Hepatocyte (in vitro differentiated cells): ENCODE measurements at regions not wholly inside any gene's neighbourhood (a gene's known extent, or its start where the extent isn't known, plus 50 kb on each side); places are given as distances from the start of the nearest gene placed in this dataset.
A peak's percentile ranks its signal among the peaks of the same experiment; 100 is the strongest.

ENCODE experiments used
- DNase-seq: peaks from one replicate; pipeline ENCODE4 v3.0.0-alpha.2; 2016; ENCODE audit warnings: low spot score
- H2AFZ ChIP-seq: fragments of 200-600 bp; sonication (generic); 2 replicates; pipeline ENCODE4 v1.6.0; 2016; ENCODE audit warnings: antibody characterized with exemption, mild to moderate bottlenecking
- H3K27ac ChIP-seq: fragments of 200-600 bp; sonication (generic); 2 replicates; pipeline ENCODE4 v1.5.1; 2016; ENCODE audit warnings: mild to moderate bottlenecking
- H3K27me3 ChIP-seq: fragments of 200-600 bp; sonication (generic); 2 replicates; pipeline ENCODE4 v1.6.1; 2016
- H3K36me3 ChIP-seq: fragments of 200-600 bp; sonication (generic); replicated peaks from 2 replicates; pipeline ENCODE4 v1.5.1; 2016; ENCODE audit warnings: low read depth; ENCODE audit not compliant: insufficient read depth
- H3K4me1 ChIP-seq: fragments of 200-600 bp; sonication (generic); 2 replicates; pipeline ENCODE4 v1.5.1; 2016; ENCODE audit warnings: mild to moderate bottlenecking, moderate library complexity; ENCODE audit not compliant: insufficient read depth
- H3K4me2 ChIP-seq: fragments of 200-600 bp; sonication (generic); 2 replicates; pipeline ENCODE4 v1.6.0; 2016
- H3K4me3 ChIP-seq: fragments of 200-600 bp; sonication (generic); 2 replicates; pipeline ENCODE4 v1.5.1; 2016; ENCODE audit warnings: mild to moderate bottlenecking
- H3K79me2 ChIP-seq: fragments of 200-600 bp; sonication (generic); 2 replicates; pipeline ENCODE4 v1.6.0; 2017; ENCODE audit warnings: mild to moderate bottlenecking
- H3K9me2 ChIP-seq: fragments of 200-600 bp; sonication (generic); replicated peaks from 2 replicates; pipeline ENCODE4 v1.6.0; 2017; ENCODE audit warnings: mild to moderate bottlenecking; ENCODE audit not compliant: insufficient read depth
- H3K9me3 ChIP-seq: fragments of 200-600 bp; sonication (generic); 2 replicates; pipeline ENCODE4 v1.5.1; 2016; ENCODE audit warnings: low read depth, mild to moderate bottlenecking
- H4K20me1 ChIP-seq: fragments of 200-600 bp; sonication (generic); 2 replicates; pipeline ENCODE4 v1.6.0; 2016; ENCODE audit warnings: mild to moderate bottlenecking; ENCODE audit not compliant: insufficient read depth, poor library complexity, severe bottlenecking
- CTCF ChIP-seq: fragments of 200-600 bp; sonication (generic); IDR thresholded peaks from 2 replicates; pipeline ENCODE4 v1.5.1; 2016; ENCODE audit warnings: antibody characterized with exemption, mild to moderate bottlenecking; ENCODE audit not compliant: poor library complexity
- EZH2 ChIP-seq: fragments of 200-600 bp; sonication (generic); IDR thresholded peaks from 2 replicates; pipeline ENCODE4 v1.6.1; 2016; ENCODE audit warnings: antibody characterized with exemption, mild to moderate bottlenecking, borderline replicate concordance
- EZH2phosphoT487 ChIP-seq: fragments of 200-600 bp; sonication (generic); IDR thresholded peaks from one replicate; pipeline ENCODE4 v1.6.1; 2018; ENCODE audit warnings: antibody characterized with exemption, mild to moderate bottlenecking, low read depth, moderate library complexity; ENCODE audit not compliant: unreplicated experiment, severe bottlenecking
- WGBS: methylation state at CpG from one replicate; pipeline ENCODE4 v1.1.6; 2016; ENCODE audit warnings: low lambda C conversion rate; ENCODE audit errors: missing lambda C conversion rate; 5-methylcytosine and 5-hydroxymethylcytosine counted together

- WGBS: 49% methylated on average over 3 of the region's 3 CpGs
- H3K4me3 ChIP-seq: no peak overlapping the region
- TF ChIP-seq CTCF: no peak
- TF ChIP-seq EZH2phosphoT487: no peak
- TF ChIP-seq EZH2: no peak
- H3K36me3 ChIP-seq: no peaks in the 10 kb centered on the region
- H3K9me3 ChIP-seq: no peaks in the 10 kb centered on the region
- no peaks in the 10 kb centered on the region for H4K20me1 ChIP-seq
- no peaks in the 10 kb centered on the region for H3K79me2 ChIP-seq
- no peak overlapping the region for H3K4me2 ChIP-seq
- H2AFZ ChIP-seq: no peak overlapping the region
- peaks cover 3% of the 10 kb centered on the region for H3K4me1 ChIP-seq
- H3K27me3 ChIP-seq: no peaks in the 10 kb centered on the region
- DNase-seq: no peak
- peak overlapping the region; percentile 21 for H3K27ac ChIP-seq
- no peaks in the 10 kb centered on the region for H3K9me2 ChIP-seq
Observed at GRCh38 chr14:22337938-22338337, 251.1 kb downstream of the DAD1 start.

GRCh38 chr14:22337521-22337920, 251.5 kb downstream of the DAD1 start:
- WGBS: 85% methylated on average over 1 of the region's 1 CpG
- H3K27ac ChIP-seq: peak overlapping the region; percentile 21
- DNase-seq: no peak

GRCh38 chr14:22336031-22336430, 253.0 kb downstream of the DAD1 start:
- H3K4me2 ChIP-seq: no peak overlapping the region
- no peaks in the 10 kb centered on the region for H3K9me3 ChIP-seq
- H3K36me3 ChIP-seq: no peaks in the 10 kb centered on the region
- no peak overlapping the region for H3K27ac ChIP-seq
- no peak overlapping the region for H2AFZ ChIP-seq
- TF ChIP-seq CTCF (no peak), EZH2 (no peak), EZH2phosphoT487 (no peak)
- H4K20me1 ChIP-seq: no peaks in the 10 kb centered on the region
- no peaks in the 10 kb centered on the region for H3K27me3 ChIP-seq
- peaks cover 3% of the 10 kb centered on the region for H3K4me1 ChIP-seq
- DNase-seq: no peak
- 84% methylated on average over 6 of the region's 6 CpGs for WGBS
- H3K4me3 ChIP-seq: no peak overlapping the region
- no peaks in the 10 kb centered on the region for H3K79me2 ChIP-seq
- H3K9me2 ChIP-seq: no peaks in the 10 kb centered on the region

More at GRCh38 chr14:22337521-22337920, 251.5 kb downstream of the DAD1 start:
- Histone ChIP-seq H3K4me1 (peaks cover 3% of the 10 kb centered on the region), H3K79me2 (no peaks in the 10 kb centered on the region), H3K4me2 (no peak overlapping the region), H3K9me3 (no peaks in the 10 kb centered on the region), H4K20me1 (no peaks in the 10 kb centered on the region), H3K4me3 (no peak overlapping the region), H3K27me3 (no peaks in the 10 kb centered on the region), H3K36me3 (no peaks in the 10 kb centered on the region), H2AFZ (no peak overlapping the region), H3K9me2 (no peaks in the 10 kb centered on the region)
- TF ChIP-seq EZH2 (no peak), CTCF (no peak), EZH2phosphoT487 (no peak)

GRCh38 chr14:22334627-22335026, 254.4 kb downstream of the DAD1 start:
- Histone ChIP-seq H3K27ac (peak overlapping the region; percentile 8), H3K9me2 (no peaks in the 10 kb centered on the region), H4K20me1 (no peaks in the 10 kb centered on the region), H2AFZ (no peak overlapping the region), H3K9me3 (no peaks in the 10 kb centered on the region), H3K79me2 (no peaks in the 10 kb centered on the region), H3K36me3 (no peaks in the 10 kb centered on the region), H3K4me1 (peaks cover 3% of the 10 kb centered on the region), H3K4me3 (no peak overlapping the region), H3K27me3 (no peaks in the 10 kb centered on the region), H3K4me2 (no peak overlapping the region)
- TF ChIP-seq EZH2phosphoT487 (no peak), CTCF (no peak)
- DNase-seq: no peak
- 71% methylated on average over 4 of the region's 4 CpGs for WGBS
